Natural killer cell (primary cell): ENCODE measurements at regions not wholly inside any gene's neighbourhood (a gene's known extent, or its start where the extent isn't known, plus 50 kb on each side); places are given as distances from the start of the nearest gene placed in this dataset.

ENCODE experiments used
- ATAC-seq, 3 donors: fragments of 150-1000 bp in 2 of 3; fragments of 200-7000 bp in 1 of 3; cut with Tn5 transposase; 1 replicate in 1 of 3; 2 replicates in 2 of 3; pipeline ENCODE4 v1.10.0; 2021; ENCODE audit warnings: mild to moderate bottlenecking in 2 of 3, moderate library complexity in 2 of 3
- DNase-seq, 2 donors: peaks; one replicate each; pipeline versions ENCODE4 v3.0.0 to v3.0.0-alpha.2; 2013 to 2021; ENCODE audit warnings: mixed read lengths in 1 of 2
- H3K27ac ChIP-seq: one replicate; pipeline ENCODE4 v1.5.1; 2013; ENCODE audit warnings: mild to moderate bottlenecking, low read length
- H3K27me3 ChIP-seq: one replicate; pipeline ENCODE4 v1.6.1; 2013; ENCODE audit warnings: low read length; ENCODE audit not compliant: control insufficient read depth, insufficient read depth
- H3K36me3 ChIP-seq: one replicate; pipeline ENCODE4 v1.6.1; 2013; ENCODE audit warnings: low read length; ENCODE audit not compliant: control insufficient read depth, insufficient read depth
- H3K4me1 ChIP-seq: one replicate; pipeline ENCODE4 v1.6.1; 2013; ENCODE audit warnings: low read length; ENCODE audit not compliant: control insufficient read depth, insufficient read depth
- H3K4me3 ChIP-seq: one replicate; pipeline ENCODE4 v1.5.1; 2013; ENCODE audit warnings: low read length
- H3K9me3 ChIP-seq: one replicate; pipeline ENCODE4 v1.6.1; 2013; ENCODE audit warnings: low read length; ENCODE audit not compliant: control insufficient read depth, insufficient read depth
- H3K27ac Mint-ChIP-seq, 2 donors: one replicate each; pipeline ENCODE4 v1.8.0; 2022; ENCODE audit warnings: mild to moderate bottlenecking in 2 of 2, mixed read lengths in 2 of 2, moderate library complexity in 1 of 2
- H3K27me3 Mint-ChIP-seq, 2 donors: one replicate each; pipeline ENCODE4 v1.8.0; 2022; ENCODE audit warnings: low read depth in 2 of 2, mixed read lengths in 2 of 2
- H3K36me3 Mint-ChIP-seq: one replicate; pipeline ENCODE4 v1.8.0; 2022; ENCODE audit warnings: mixed read lengths
- H3K4me1 Mint-ChIP-seq, 2 donors: one replicate each; pipeline ENCODE4 v1.8.0; 2022; ENCODE audit warnings: mixed read lengths in 2 of 2
- H3K4me3 Mint-ChIP-seq: one replicate; pipeline ENCODE4 v1.8.0; 2022; ENCODE audit warnings: mild to moderate bottlenecking, moderate library complexity, mixed read lengths
- H3K9me3 Mint-ChIP-seq, 2 donors: one replicate each; pipeline ENCODE4 v1.8.0; 2022; ENCODE audit warnings: mixed read lengths in 2 of 2
- CTCF ChIP-seq: fragments of 200-600 bp; IDR thresholded peaks from one replicate; pipeline ENCODE4 v1.8.0; 2022; ENCODE audit warnings: antibody characterized with exemption
- WGBS: methylation state at CpG from one replicate; pipeline ENCODE4 v1.1.7; 2013; ENCODE audit warnings: missing lambda C conversion rate; ENCODE audit not compliant: insufficient coverage; 5-methylcytosine and 5-hydroxymethylcytosine counted together
- intact Hi-C: fragments of 100-400 bp; cut with micrococcal nuclease; formaldehyde crosslinking; loops from one replicate; pipeline ENCODE4 v1.14.2; 2022

- Histone ChIP-seq H3K4me1 (no peaks in the 10 kb centered on the region), H3K27ac (no peak overlapping the region), H3K27me3 (no peaks in the 10 kb centered on the region), H3K36me3 (no peaks in the 10 kb centered on the region), H3K9me3 (no peaks in the 10 kb centered on the region), H3K4me3 (no peak overlapping the region)
- Mint-ChIP-seq H3K4me1 (no peaks in the 10 kb centered on the region), H3K27me3 (peaks cover 0 to 6% of the 10 kb centered on the region in 2 donors), H3K27ac (no peak overlapping the region), H3K36me3 (no peaks in the 10 kb centered on the region), H3K9me3 (peaks cover 0 to 2% of the 10 kb centered on the region in 2 donors), H3K4me3 (no peak overlapping the region)
- ATAC-seq: no peak
- intact Hi-C loops: no loop called here
- TF ChIP-seq CTCF: no peak
- DNase-seq: no peak
Observed at GRCh38 chr2:39902103-39902502, 123.0 kb upstream of the THUMPD2 start.

DNA sequence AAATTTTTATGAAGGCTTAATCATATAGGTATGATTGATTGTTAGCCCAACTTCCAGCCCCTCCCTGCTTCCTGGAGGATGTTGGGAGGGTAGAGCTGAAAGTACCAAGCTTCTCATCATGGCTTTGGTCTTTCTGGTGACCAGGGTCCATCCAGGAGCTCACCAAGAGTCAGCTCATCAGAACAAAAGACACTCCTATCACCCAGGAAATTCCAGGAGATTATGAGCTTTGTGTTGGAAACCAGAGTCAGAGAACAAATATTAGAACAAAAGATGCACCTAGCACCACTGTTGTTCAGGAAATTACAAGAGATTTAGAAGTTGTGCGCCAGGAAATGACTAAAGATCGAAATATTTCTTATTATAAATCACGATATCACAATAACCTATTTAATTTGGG is 119.9 kb upstream of the THUMPD2 start:
- DNase-seq (no peak), ATAC-seq (no peak)
- Mint-ChIP-seq H3K36me3 (no peaks in the 10 kb centered on the region), H3K27ac (no peak overlapping the region), H3K27me3 (peaks cover 0 to 6% of the 10 kb centered on the region in 2 donors), H3K4me3 (no peak overlapping the region), H3K4me1 (no peaks in the 10 kb centered on the region), H3K9me3 (peaks cover 0 to 2% of the 10 kb centered on the region in 2 donors)
- H3K9me3 ChIP-seq: no peaks in the 10 kb centered on the region
- no CpG with 5 or more reads among the region's 3 CpGs for WGBS
- H3K27ac ChIP-seq: no peak overlapping the region
- no peaks in the 10 kb centered on the region for H3K27me3 ChIP-seq
- H3K4me3 ChIP-seq: no peak overlapping the region
- intact Hi-C loops: no loop called here
- no peaks in the 10 kb centered on the region for H3K4me1 ChIP-seq
- no peaks in the 10 kb centered on the region for H3K36me3 ChIP-seq
- no peak for TF ChIP-seq CTCF

GRCh38 chr2:39897273-39897672 is 118.2 kb upstream of the THUMPD2 start:
- 84% methylated on average over 3 of the region's 5 CpGs for WGBS
- H3K9me3 Mint-ChIP-seq: peaks cover 0 to 2% of the 10 kb centered on the region in 2 donors
- Histone ChIP-seq H3K4me1 (no peaks in the 10 kb centered on the region), H3K27ac (no peak overlapping the region), H3K4me3 (no peak overlapping the region), H3K27me3 (no peaks in the 10 kb centered on the region), H3K9me3 (no peaks in the 10 kb centered on the region), H3K36me3 (no peaks in the 10 kb centered on the region)
- H3K4me3 Mint-ChIP-seq: no peak overlapping the region
- no peak overlapping the region for H3K27ac Mint-ChIP-seq
- DNase-seq: no peak
- intact Hi-C loops: no loop called here
- H3K27me3 Mint-ChIP-seq: peaks cover 0 to 3% of the 10 kb centered on the region in 2 donors
- no peak for ATAC-seq
- no peaks in the 10 kb centered on the region for H3K4me1 Mint-ChIP-seq
- no peaks in the 10 kb centered on the region for H3K36me3 Mint-ChIP-seq
- TF ChIP-seq CTCF: no peak

DNA sequence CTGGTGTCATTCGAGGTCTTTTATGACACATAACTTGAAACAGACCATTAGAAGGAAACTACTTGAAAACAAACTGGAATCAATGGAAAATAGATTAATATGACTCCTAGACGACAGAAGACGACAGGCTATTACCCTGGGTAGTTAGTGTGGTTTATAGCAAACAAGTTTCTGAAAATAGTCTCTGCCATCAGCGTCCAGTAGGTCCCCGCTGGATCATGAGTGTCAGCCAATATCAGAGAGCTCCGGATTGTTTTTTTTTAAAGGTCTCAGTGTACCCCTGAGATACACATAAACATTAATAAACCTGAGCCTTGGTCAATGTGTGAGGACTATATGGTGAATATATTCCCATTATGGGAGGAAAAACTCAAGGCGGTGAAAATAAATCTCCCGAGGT is 115.0 kb upstream of the THUMPD2 start:
- no peaks in the 10 kb centered on the region for H3K36me3 Mint-ChIP-seq
- H3K27me3 ChIP-seq: no peaks in the 10 kb centered on the region
- no peak overlapping the region for H3K27ac Mint-ChIP-seq
- no peaks in the 10 kb centered on the region for H3K9me3 Mint-ChIP-seq
- no peak overlapping the region for H3K4me3 Mint-ChIP-seq
- DNase-seq (no peak), ATAC-seq (no peak)
- WGBS: 90% methylated on average over 8 of the region's 8 CpGs
- intact Hi-C loops: no loop called here
- no peak for TF ChIP-seq CTCF
- no peaks in the 10 kb centered on the region for H3K4me1 ChIP-seq
- H3K36me3 ChIP-seq: no peaks in the 10 kb centered on the region
- H3K4me1 Mint-ChIP-seq: no peaks in the 10 kb centered on the region
- H3K27me3 Mint-ChIP-seq: no peaks in the 10 kb centered on the region
- no peak overlapping the region for H3K4me3 ChIP-seq
- H3K27ac ChIP-seq: no peak overlapping the region
- no peaks in the 10 kb centered on the region for H3K9me3 ChIP-seq
